ENCODE measurements at regions not wholly inside any gene's neighbourhood (a gene's known extent, or its start where the extent isn't known, plus 50 kb on each side); places are given as distances from the start of the nearest gene placed in this dataset.

DNA sequence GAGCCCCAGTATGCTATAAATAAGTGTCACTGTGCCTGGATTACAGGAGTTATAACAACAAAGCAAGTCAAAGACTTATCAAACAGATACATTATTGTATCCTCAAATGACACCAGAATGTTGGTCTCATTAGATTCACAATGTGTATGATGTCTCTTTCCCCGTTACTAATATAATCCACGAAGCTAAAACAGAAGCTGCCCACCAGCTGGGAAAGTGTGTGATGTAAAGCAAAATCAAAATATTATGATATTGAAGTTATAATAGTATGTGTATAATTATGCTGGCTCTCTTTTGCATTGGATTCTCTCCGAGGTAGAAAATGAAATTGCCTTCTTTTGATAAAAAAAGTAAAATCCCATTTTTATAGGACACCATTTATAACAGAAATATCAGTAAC, 127.3 kb upstream of the MAN2A1 start:
- Histone ChIP-seq H3K4me3 (replicated peaks in 1 of 2; ENCODE audit: low read depth in 1 of 2, low read length in 2 of 2) (no peak overlapping the region), H3K27ac (ENCODE audit: low read depth, low read length) (no peak overlapping the region), H3K9me2 (ENCODE audit: insufficient read depth) (no peaks in the 10 kb centered on the region), H4K20me1 (ENCODE audit: insufficient read depth) (no peaks in the 10 kb centered on the region), H3K36me3 (ENCODE audit: control insufficient read depth in 1 of 2, insufficient read depth in 2 of 2, low read length in 2 of 2) (no peaks in the 10 kb centered on the region), H3K79me2 (ENCODE audit: insufficient read depth, low read length) (no peaks in the 10 kb centered on the region), H3K4me2 (ENCODE audit: low read length) (no peak overlapping the region), H3K9ac (ENCODE audit: low read length) (no peak overlapping the region), H3K4me1 (ENCODE audit: control insufficient read depth in 1 of 2, insufficient read depth in 2 of 2, low read length in 2 of 2) (no peaks in the 10 kb centered on the region), H2AFZ (ENCODE audit: low read depth, low read length, poor library complexity, severe bottlenecking) (no peak overlapping the region), H3K27me3 (ENCODE audit: insufficient read depth, low read length) (no peaks in the 10 kb centered on the region), H3K9me3 (ENCODE audit: control insufficient read depth in 1 of 2, insufficient read depth in 1 of 2, low read depth in 1 of 2, low read length in 2 of 2) (no peaks in the 10 kb centered on the region)
- CTCF ChIA-PET: no interaction called here
- POLR2A ChIA-PET: no interaction called here
- TF ChIP-seq SIN3A (IDR thresholded peaks at IDR 0.05; ENCODE audit: low read depth): no peak
- TF ChIP-seq, protein P1, sequence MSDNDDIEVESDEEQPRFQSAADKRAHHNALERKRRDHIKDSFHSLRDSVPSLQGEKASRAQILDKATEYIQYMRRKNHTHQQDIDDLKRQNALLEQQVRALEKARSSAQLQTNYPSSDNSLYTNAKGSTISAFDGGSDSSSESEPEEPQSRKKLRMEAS (IDR thresholded peaks at IDR 0.05): no peak
- TF ChIP-seq, protein P2, sequence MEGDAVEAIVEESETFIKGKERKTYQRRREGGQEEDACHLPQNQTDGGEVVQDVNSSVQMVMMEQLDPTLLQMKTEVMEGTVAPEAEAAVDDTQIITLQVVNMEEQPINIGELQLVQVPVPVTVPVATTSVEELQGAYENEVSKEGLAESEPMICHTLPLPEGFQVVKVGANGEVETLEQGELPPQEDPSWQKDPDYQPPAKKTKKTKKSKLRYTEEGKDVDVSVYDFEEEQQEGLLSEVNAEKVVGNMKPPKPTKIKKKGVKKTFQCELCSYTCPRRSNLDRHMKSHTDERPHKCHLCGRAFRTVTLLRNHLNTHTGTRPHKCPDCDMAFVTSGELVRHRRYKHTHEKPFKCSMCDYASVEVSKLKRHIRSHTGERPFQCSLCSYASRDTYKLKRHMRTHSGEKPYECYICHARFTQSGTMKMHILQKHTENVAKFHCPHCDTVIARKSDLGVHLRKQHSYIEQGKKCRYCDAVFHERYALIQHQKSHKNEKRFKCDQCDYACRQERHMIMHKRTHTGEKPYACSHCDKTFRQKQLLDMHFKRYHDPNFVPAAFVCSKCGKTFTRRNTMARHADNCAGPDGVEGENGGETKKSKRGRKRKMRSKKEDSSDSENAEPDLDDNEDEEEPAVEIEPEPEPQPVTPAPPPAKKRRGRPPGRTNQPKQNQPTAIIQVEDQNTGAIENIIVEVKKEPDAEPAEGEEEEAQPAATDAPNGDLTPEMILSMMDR (IDR thresholded peaks at IDR 0.05 in 2 of 3, conservative IDR thresholded peaks at IDR 0.05 in 1 of 3; ENCODE audit: borderline replicate concordance in 1 of 3, insufficient read depth in 1 of 3, low read depth in 2 of 3, low read length in 2 of 3): no peak
- no peak for TF ChIP-seq ZNF274 (IDR thresholded peaks at IDR 0.05; ENCODE audit: low read depth, low read length)
- no peak for TF ChIP-seq POLR2A (IDR thresholded peaks at IDR 0.05; ENCODE audit: borderline replicate concordance, extremely low read depth, insufficient read depth, insufficient read length)
- no peak for TF ChIP-seq EZH2 (IDR thresholded peaks at IDR 0.05)
- no peak for TF ChIP-seq TCF7L2 (IDR thresholded peaks at IDR 0.05; ENCODE audit: borderline replicate concordance, extremely low read depth, insufficient read depth, insufficient read length)
- ATAC-seq (no peak), DNase-seq (ENCODE audit: low read depth, low spot score) (no peak)
- RAD21 ChIA-PET (ENCODE audit: low non-redundant PET in 1 of 2, low total read pairs in 2 of 2, uncharacterized antibody in 2 of 2, unreplicated experiment in 2 of 2): no interaction called here
- no TSS peak for BruUV-seq (replicated peaks)
- intact Hi-C loops (cut with micrococcal nuclease): no loop called here

DNA sequence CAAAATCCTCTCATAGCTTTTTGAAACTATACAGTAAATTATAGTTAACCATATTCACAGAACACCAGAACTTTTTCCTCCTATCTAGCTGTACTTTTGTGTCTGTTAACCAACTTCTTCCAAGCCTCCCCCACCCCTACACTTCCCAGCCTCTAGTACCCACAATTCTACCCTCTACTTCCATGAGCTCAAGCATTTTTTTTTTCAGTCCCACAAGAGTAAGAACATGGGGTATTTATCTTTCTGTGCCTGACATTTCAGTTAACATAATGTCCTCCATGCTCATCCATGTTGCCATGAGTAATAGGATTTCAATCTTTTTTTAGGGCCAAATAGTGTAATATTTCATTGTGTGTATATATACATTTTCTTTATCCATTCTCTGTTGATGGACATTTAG, 128.3 kb upstream of the MAN2A1 start:
- no peak for ATAC-seq
- no TSS peak for BruUV-seq (replicated peaks)
- no peak overlapping the region for H3K4me3 ChIP-seq (replicated peaks in 1 of 2; ENCODE audit: low read depth in 1 of 2, low read length in 2 of 2)
- no peak overlapping the region for H3K4me2 ChIP-seq (ENCODE audit: low read length)
- RAD21 ChIA-PET (ENCODE audit: low non-redundant PET in 1 of 2, low total read pairs in 2 of 2, uncharacterized antibody in 2 of 2, unreplicated experiment in 2 of 2): no interaction called here
- no peaks in the 10 kb centered on the region for H3K27me3 ChIP-seq (ENCODE audit: insufficient read depth, low read length)
- H3K9me3 ChIP-seq (ENCODE audit: control insufficient read depth in 1 of 2, insufficient read depth in 1 of 2, low read depth in 1 of 2, low read length in 2 of 2): no peaks in the 10 kb centered on the region
- DNase-seq (ENCODE audit: low read depth, low spot score): no peak
- TF ChIP-seq ZNF274 (IDR thresholded peaks at IDR 0.05; ENCODE audit: low read depth, low read length) (no peak), CEBPB (IDR thresholded peaks at IDR 0.05; ENCODE audit: low read depth) (no peak), ZFX (IDR thresholded peaks at IDR 0.05) (no peak), YY1 (IDR thresholded peaks at IDR 0.05; ENCODE audit: extremely low read depth, insufficient replicate concordance, low read depth, low read length) (no peak), CBX3 (IDR thresholded peaks at IDR 0.05; ENCODE audit: low read depth) (no peak), EGR1 (IDR thresholded peaks at IDR 0.05; ENCODE audit: low read depth) (no peak)
- TF ChIP-seq, protein P3, sequence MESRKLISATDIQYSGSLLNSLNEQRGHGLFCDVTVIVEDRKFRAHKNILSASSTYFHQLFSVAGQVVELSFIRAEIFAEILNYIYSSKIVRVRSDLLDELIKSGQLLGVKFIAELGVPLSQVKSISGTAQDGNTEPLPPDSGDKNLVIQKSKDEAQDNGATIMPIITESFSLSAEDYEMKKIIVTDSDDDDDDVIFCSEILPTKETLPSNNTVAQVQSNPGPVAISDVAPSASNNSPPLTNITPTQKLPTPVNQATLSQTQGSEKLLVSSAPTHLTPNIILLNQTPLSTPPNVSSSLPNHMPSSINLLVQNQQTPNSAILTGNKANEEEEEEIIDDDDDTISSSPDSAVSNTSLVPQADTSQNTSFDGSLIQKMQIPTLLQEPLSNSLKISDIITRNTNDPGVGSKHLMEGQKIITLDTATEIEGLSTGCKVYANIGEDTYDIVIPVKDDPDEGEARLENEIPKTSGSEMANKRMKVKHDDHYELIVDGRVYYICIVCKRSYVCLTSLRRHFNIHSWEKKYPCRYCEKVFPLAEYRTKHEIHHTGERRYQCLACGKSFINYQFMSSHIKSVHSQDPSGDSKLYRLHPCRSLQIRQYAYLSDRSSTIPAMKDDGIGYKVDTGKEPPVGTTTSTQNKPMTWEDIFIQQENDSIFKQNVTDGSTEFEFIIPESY (IDR thresholded peaks at IDR 0.05; ENCODE audit: extremely low read depth, insufficient replicate concordance, low read length): no peak
- TF ChIP-seq, protein P4, sequence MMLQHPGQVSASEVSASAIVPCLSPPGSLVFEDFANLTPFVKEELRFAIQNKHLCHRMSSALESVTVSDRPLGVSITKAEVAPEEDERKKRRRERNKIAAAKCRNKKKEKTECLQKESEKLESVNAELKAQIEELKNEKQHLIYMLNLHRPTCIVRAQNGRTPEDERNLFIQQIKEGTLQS (IDR thresholded peaks at IDR 0.05): no peak
- H2AFZ ChIP-seq (ENCODE audit: low read depth, low read length, poor library complexity, severe bottlenecking): no peak overlapping the region
- no peaks in the 10 kb centered on the region for H4K20me1 ChIP-seq (ENCODE audit: insufficient read depth)
- H3K9me2 ChIP-seq (ENCODE audit: insufficient read depth): no peaks in the 10 kb centered on the region
- intact Hi-C loops (cut with micrococcal nuclease): no loop called here
- H3K79me2 ChIP-seq (ENCODE audit: insufficient read depth, low read length): no peaks in the 10 kb centered on the region
- H3K9ac ChIP-seq (ENCODE audit: low read length): no peak overlapping the region
- no peaks in the 10 kb centered on the region for H3K36me3 ChIP-seq (ENCODE audit: control insufficient read depth in 1 of 2, insufficient read depth in 2 of 2, low read length in 2 of 2)
- H3K4me1 ChIP-seq (ENCODE audit: control insufficient read depth in 1 of 2, insufficient read depth in 2 of 2, low read length in 2 of 2): no peaks in the 10 kb centered on the region
- CTCF ChIA-PET: no interaction called here
- H3K27ac ChIP-seq (ENCODE audit: low read depth, low read length): no peak overlapping the region
- POLR2A ChIA-PET: no interaction called here

All from HCT116 (cell line).